ENCODE measurements at regions not wholly inside any gene's neighbourhood (a gene's known extent, or its start where the extent isn't known, plus 50 kb on each side); places are given as distances from the start of the nearest gene placed in this dataset.

DNA sequence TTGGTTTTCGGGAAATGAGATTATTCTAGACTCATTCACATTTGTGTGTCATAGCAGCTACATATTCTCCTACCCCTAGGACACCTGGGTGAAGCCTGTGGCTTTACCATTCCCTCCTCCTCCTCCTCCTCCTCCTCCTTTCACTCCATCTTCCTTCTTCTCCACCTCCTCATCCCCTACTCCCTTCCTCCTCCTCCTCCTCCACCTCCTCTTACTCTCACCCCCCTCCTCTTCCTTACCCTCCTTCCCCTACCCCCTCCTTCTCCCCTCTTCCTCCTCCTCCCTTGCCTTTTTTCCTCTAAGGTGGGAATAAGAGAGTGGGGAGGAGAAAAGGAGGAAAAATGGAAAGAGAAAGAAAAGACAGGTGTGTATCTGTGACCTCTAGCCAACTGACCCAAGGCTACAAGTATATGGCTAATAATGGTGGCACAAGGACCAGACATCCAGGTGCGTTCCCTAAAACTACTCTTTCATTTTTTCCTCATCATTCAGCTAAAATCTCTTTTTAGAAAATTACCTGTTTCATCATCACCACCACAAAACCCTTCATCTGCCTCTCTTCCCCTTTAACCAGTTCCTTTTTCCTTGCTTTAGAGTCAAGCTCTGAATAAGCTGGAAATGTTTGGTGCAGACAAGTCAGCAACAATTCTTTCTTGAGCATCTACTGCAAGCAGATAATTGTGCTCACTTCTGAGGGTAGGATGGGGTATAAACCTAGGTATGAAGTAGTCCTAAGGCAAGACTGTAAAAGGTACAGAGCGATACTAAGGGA, 149.8 kb upstream of the FOXN3 start:
- WGBS, 2 donors: 73 to 90% methylated on average over 3 of the region's 3 CpGs
- intact Hi-C loops (cut with DNase I; ENCODE audit: low total_unique reads): no loop called here
- no peak for DNase-seq
- no peak for TF ChIP-seq CTCF (IDR thresholded peaks at IDR 0.05)
- no peak for TF ChIP-seq POLR2A (IDR thresholded peaks at IDR 0.05)
- no peaks in the 10 kb centered on the region for H3K27me3 ChIP-seq
- H3K36me3 ChIP-seq (ENCODE audit: low read depth, missing control alignments): no peaks in the 10 kb centered on the region
- no peak overlapping the region for H3K4me3 ChIP-seq
- H3K9me3 ChIP-seq: no peaks in the 10 kb centered on the region
- H3K27ac ChIP-seq: no peak overlapping the region
- no peaks in the 10 kb centered on the region for H3K4me1 ChIP-seq

DNA sequence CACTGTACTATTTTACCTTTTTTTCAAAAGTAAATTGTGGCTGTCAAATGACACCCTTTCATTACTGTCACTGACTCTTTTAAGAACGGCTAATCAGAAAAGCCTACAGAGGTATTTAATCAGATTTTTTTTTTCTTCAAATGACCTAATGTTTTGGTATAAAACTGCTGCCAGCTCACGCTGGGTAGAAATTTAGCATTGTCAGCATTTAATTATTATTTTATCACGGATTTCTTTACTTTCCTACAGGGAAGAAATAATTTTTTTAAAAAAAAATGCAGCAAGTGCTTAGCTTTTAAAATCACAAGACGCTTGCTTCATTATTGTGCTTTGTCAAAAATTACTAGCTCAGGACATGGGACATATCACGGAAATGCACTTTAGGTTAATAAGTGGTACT, 149.1 kb upstream of the FOXN3 start:
- WGBS, 2 donors: 62 to 65% methylated on average over 5 of the region's 5 CpGs
- H3K27me3 ChIP-seq: no peaks in the 10 kb centered on the region
- no peaks in the 10 kb centered on the region for H3K9me3 ChIP-seq
- no peaks in the 10 kb centered on the region for H3K4me1 ChIP-seq
- TF ChIP-seq CTCF (IDR thresholded peaks at IDR 0.05) (no peak), POLR2A (IDR thresholded peaks at IDR 0.05) (no peak)
- no peak for DNase-seq
- H3K4me3 ChIP-seq: no peak overlapping the region
- no peak overlapping the region for H3K27ac ChIP-seq
- intact Hi-C loops (cut with DNase I; ENCODE audit: low total_unique reads): no loop called here
- no peaks in the 10 kb centered on the region for H3K36me3 ChIP-seq (ENCODE audit: low read depth, missing control alignments)

GRCh38 chr14:89565607-89566006, 148.6 kb upstream of the FOXN3 start:
- Histone ChIP-seq H3K4me1 (no peaks in the 10 kb centered on the region), H3K36me3 (ENCODE audit: low read depth, missing control alignments) (no peaks in the 10 kb centered on the region), H3K27ac (no peak overlapping the region), H3K4me3 (no peak overlapping the region), H3K27me3 (no peaks in the 10 kb centered on the region), H3K9me3 (no peaks in the 10 kb centered on the region)
- no peak for DNase-seq
- TF ChIP-seq POLR2A (IDR thresholded peaks at IDR 0.05) (no peak), CTCF (IDR thresholded peaks at IDR 0.05) (no peak)
- intact Hi-C loops (cut with DNase I; ENCODE audit: low total_unique reads): no loop called here
- 56 to 77% methylated on average over 5 of the region's 5 CpGs for WGBS, 2 donors

- DNase-seq: no peak
- Histone ChIP-seq H3K4me1 (no peaks in the 10 kb centered on the region), H3K27me3 (no peaks in the 10 kb centered on the region), H3K36me3 (ENCODE audit: low read depth, missing control alignments) (no peaks in the 10 kb centered on the region), H3K27ac (no peak overlapping the region), H3K9me3 (no peaks in the 10 kb centered on the region), H3K4me3 (no peak overlapping the region)
- intact Hi-C loops (cut with DNase I; ENCODE audit: low total_unique reads): no loop called here
- WGBS, 2 donors: 91 to 95% methylated on average over 5 of the region's 5 CpGs
- no peak for TF ChIP-seq CTCF (IDR thresholded peaks at IDR 0.05)
- TF ChIP-seq POLR2A (IDR thresholded peaks at IDR 0.05): no peak
These were observed 148.0 kb upstream of the FOXN3 start for GRCh38 chr14:89564989-89565388.
